Smooth muscle cell (in vitro differentiated cells): ENCODE measurements at regions not wholly inside any gene's neighbourhood (a gene's known extent, or its start where the extent isn't known, plus 50 kb on each side); places are given as distances from the start of the nearest gene placed in this dataset.

Experiments used
- DNase-seq: peaks from one replicate; lab custom pipeline; 2025; ENCODE audit not compliant: unreplicated experiment; lab: John Stamatoyannopoulos, UW
- H2AFZ ChIP-seq: fragments of 200-600 bp; sonication (generic); 2 replicates; pipeline ENCODE4 v1.6.0; 2016; ENCODE audit warnings: antibody characterized with exemption, low read depth, mild to moderate bottlenecking
- H3F3A ChIP-seq: fragments of 200-600 bp; sonication (generic); 2 replicates; pipeline ENCODE4 v1.6.0; 2017; ENCODE audit warnings: antibody characterized with exemption, low read depth
- H3K27ac ChIP-seq: fragments of 200-600 bp; sonication (generic); 2 replicates; pipeline ENCODE4 v1.5.1; 2016; ENCODE audit warnings: low read depth, mild to moderate bottlenecking
- H3K27me3 ChIP-seq: fragments of 200-600 bp; sonication (generic); 2 replicates; pipeline ENCODE4 v1.6.1; 2016; ENCODE audit warnings: low read depth, mild to moderate bottlenecking
- H3K36me3 ChIP-seq: fragments of 200-600 bp; sonication (generic); 2 replicates; pipeline ENCODE4 v1.5.1; 2016; ENCODE audit warnings: low read depth
- H3K4me1 ChIP-seq: fragments of 200-600 bp; sonication (generic); 2 replicates; pipeline ENCODE4 v1.5.1; 2016; ENCODE audit warnings: low read depth
- H3K4me2 ChIP-seq: fragments of 200-600 bp; sonication (generic); 2 replicates; pipeline ENCODE4 v1.6.0; 2016; ENCODE audit warnings: mild to moderate bottlenecking
- H3K4me3 ChIP-seq: fragments of 200-600 bp; sonication (generic); 2 replicates; pipeline ENCODE4 v1.5.1; 2016; ENCODE audit warnings: mild to moderate bottlenecking
- H3K79me2 ChIP-seq: fragments of 200-600 bp; sonication (generic); 2 replicates; pipeline ENCODE4 v1.6.0; 2016; ENCODE audit warnings: low read depth, mild to moderate bottlenecking
- H3K9ac ChIP-seq: fragments of 200-600 bp; sonication (generic); 2 replicates; pipeline ENCODE4 v1.6.0; 2016; ENCODE audit warnings: low read depth
- H3K9me3 ChIP-seq: fragments of 200-600 bp; sonication (generic); replicated peaks from 2 replicates; pipeline ENCODE4 v1.5.1; 2016; ENCODE audit warnings: low read depth
- H4K20me1 ChIP-seq: fragments of 200-600 bp; sonication (generic); 2 replicates; pipeline ENCODE4 v1.6.0; 2016; ENCODE audit warnings: low read depth
- CTCF ChIP-seq: fragments of 200-600 bp; sonication (generic); IDR thresholded peaks from 2 replicates; pipeline ENCODE4 v1.5.1; 2017; ENCODE audit warnings: borderline replicate concordance, mild to moderate bottlenecking, antibody characterized with exemption; ENCODE audit not compliant: insufficient read depth, poor library complexity, severe bottlenecking
- WGBS: methylation state at CpG from one replicate; pipeline ENCODE4 v1.1.7; 2016; ENCODE audit warnings: low lambda C conversion rate; 5-methylcytosine and 5-hydroxymethylcytosine counted together

DNA sequence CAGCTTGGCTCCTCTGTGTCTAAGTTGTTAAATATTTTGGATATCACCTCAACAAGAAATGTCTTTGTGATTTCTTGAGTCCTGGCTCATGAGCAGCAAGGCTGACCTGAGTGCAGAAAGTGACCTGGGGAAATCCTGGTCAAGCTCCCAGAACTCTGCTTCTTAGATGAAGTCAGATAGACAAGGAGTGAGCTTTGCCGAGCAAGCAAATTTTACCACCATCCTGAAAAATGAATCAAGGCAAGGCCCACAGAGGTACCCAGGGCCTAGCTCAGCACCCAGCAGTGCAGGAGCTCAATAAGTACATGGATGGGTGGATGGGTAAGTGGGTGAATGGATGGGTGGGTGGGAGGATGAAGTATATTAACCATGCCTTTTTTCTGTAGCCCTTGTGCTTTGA is 291.8 kb downstream of the UACA start:
- TF ChIP-seq CTCF, result no peak
- H3F3A ChIP-seq, result no peaks in the 10 kb centered on the region
- H3K4me3 ChIP-seq, result no peak overlapping the region

DNA sequence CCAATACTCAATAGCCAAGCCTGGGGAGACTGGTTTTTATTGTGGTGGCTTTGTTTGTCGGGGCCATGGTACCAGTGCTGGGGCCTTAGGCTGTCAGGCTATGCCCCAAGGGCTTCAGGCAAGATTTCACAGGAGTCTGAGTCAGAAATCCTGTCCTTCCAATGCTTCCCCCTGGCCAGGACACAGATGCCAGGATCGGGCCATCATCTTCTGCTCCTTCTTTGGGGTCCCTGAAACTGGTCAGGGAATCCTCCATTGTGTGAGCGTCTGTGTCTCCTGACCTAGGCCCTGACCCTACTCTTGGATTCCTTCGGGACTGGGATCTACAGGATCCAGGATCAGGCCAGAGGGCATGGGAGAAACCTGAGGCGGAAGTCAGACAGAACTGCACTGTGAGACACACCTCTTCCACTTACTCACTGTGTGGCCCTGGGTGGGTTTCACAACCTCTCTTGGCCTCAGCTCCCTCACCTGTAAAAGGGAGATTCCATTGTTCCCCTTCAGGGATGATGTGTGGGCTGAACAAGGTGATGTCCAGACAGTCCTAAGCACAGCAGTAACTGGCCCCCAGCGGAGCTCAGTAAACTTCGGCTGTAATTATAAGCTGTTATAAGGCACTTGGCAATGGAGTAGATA is 292.7 kb downstream of the UACA start:
- Histone ChIP-seq H3K9me3 (no peaks in the 10 kb centered on the region), H3K9ac (no peak overlapping the region), H3K4me2 (no peak overlapping the region), H3K27ac (no peak overlapping the region), H3K4me1 (peaks cover 4% of the 10 kb centered on the region), H2AFZ (no peak overlapping the region), H3K27me3 (no peaks in the 10 kb centered on the region), H3F3A (no peaks in the 10 kb centered on the region), H3K4me3 (no peak overlapping the region), H4K20me1 (no peaks in the 10 kb centered on the region), H3K79me2 (no peaks in the 10 kb centered on the region), H3K36me3 (no peaks in the 10 kb centered on the region)
- TF ChIP-seq CTCF, result no peak
- WGBS, result 82% methylated on average over 7 of the region's 7 CpGs
- DNase-seq, result no peak

More for the DNA sequence above, 291.8 kb downstream of the UACA start:
- Histone ChIP-seq H3K79me2 (no peaks in the 10 kb centered on the region), H3K9ac (no peak overlapping the region), H3K27ac (no peak overlapping the region), H3K4me1 (peaks cover 4% of the 10 kb centered on the region), H3K27me3 (no peaks in the 10 kb centered on the region), H3K4me2 (no peak overlapping the region), H3K9me3 (no peaks in the 10 kb centered on the region), H2AFZ (no peak overlapping the region), H3K36me3 (no peaks in the 10 kb centered on the region), H4K20me1 (no peaks in the 10 kb centered on the region)
- WGBS, result 38% methylated on average over 1 of the region's 1 CpG
- DNase-seq, result no peak

DNA sequence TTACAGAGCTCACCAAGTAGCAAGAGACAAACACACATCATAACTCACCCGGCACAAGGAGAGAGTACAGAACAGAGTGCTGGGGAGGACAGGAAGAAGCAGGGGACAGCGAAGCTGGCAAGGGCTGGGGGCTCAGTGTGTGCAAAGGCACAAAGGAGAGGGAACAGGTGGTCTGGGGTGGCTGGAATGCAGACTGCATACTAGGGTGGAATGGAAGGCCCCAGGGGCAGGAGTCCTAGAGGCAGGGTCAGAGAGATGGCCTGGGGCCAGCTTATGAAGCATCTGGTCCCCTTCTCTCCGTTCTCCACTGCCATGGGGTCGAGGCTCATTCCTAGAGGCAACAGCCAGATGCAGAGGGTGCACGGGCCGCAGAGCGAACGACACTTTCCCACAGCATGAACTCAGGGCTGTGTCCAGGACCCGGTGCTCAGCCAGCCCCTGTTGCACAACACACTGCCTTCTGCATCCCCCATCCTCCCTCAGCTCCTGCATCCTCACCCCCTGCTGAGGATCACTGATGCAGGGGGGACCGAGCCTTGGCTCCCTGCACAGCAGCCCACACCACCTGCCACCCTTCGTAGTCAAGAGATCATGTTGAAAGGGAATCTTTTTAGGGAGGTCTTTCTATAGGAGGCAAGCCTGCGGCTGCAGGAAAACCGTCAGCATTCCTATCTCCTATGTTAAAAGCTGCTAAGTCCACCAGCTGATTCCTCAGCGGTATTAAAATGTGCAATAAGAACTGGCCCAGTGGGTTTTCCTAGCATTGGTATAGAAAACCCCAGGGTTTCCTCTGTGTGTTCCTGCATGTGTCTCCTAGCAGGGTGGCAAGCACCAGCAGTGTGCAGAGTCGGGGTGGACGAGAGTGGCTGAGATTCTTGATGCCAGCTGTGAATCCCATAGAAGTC is 293.5 kb downstream of the UACA start:
- WGBS, result 65% methylated on average over 12 of the region's 16 CpGs
- H3K9ac ChIP-seq, result no peak overlapping the region
- H4K20me1 ChIP-seq, result no peaks in the 10 kb centered on the region

More for the DNA sequence above, 293.5 kb downstream of the UACA start:
- H3K27me3 ChIP-seq, result no peaks in the 10 kb centered on the region
- H2AFZ ChIP-seq, result no peak overlapping the region
- TF ChIP-seq CTCF, result no peak
- no peak overlapping the region for H3K4me2 ChIP-seq
- no peak overlapping the region for H3K27ac ChIP-seq
- no peaks in the 10 kb centered on the region for H3K36me3 ChIP-seq
- H3F3A ChIP-seq, result no peaks in the 10 kb centered on the region
- H3K4me3 ChIP-seq, result no peak overlapping the region
- peaks cover 4% of the 10 kb centered on the region for H3K4me1 ChIP-seq
- no peak for DNase-seq
- H3K9me3 ChIP-seq, result no peaks in the 10 kb centered on the region
- H3K79me2 ChIP-seq, result no peaks in the 10 kb centered on the region
